ENCODE measurements at regions not wholly inside any gene's neighbourhood (a gene's known extent, or its start where the extent isn't known, plus 50 kb on each side); places are given as distances from the start of the nearest gene placed in this dataset.

GRCh38 chr12:98162906-98163678 lies 352.3 kb upstream of the TMPO start:
- Histone ChIP-seq H3K27ac (no peak overlapping the region), H3K9ac (ENCODE audit: insufficient read length) (no peak overlapping the region), H3K36me3 (ENCODE audit: insufficient read depth, low read length) (no peaks in the 10 kb centered on the region), H3K9me3 (ENCODE audit: low read depth, low read length) (no peaks in the 10 kb centered on the region), H3K4me3 (no peak overlapping the region)
- DNase-seq (ENCODE audit: low read depth, low spot score) = no peak
- TF ChIP-seq POLR2AphosphoS5 (IDR thresholded peaks at IDR 0.05; ENCODE audit: borderline replicate concordance, low read depth, low read length) (no peak), EZH2 (IDR thresholded peaks at IDR 0.05) (no peak), FOXP2 (optimal IDR thresholded peaks at IDR 0.05; ENCODE audit: control extremely low read depth, extremely low read length, insufficient read depth) (no peak)

- no peak for TF ChIP-seq POLR2AphosphoS5 (IDR thresholded peaks at IDR 0.05; ENCODE audit: borderline replicate concordance, low read depth, low read length)
- TF ChIP-seq EZH2 (IDR thresholded peaks at IDR 0.05) = no peak
- no peak for TF ChIP-seq FOXP2 (optimal IDR thresholded peaks at IDR 0.05; ENCODE audit: control extremely low read depth, extremely low read length, insufficient read depth)
- no peak for DNase-seq (ENCODE audit: low read depth, low spot score)
- H3K4me3 ChIP-seq = no peak overlapping the region
- H3K9me3 ChIP-seq (ENCODE audit: low read depth, low read length) = no peaks in the 10 kb centered on the region
- H3K36me3 ChIP-seq (ENCODE audit: insufficient read depth, low read length) = no peaks in the 10 kb centered on the region
- no peak overlapping the region for H3K27ac ChIP-seq
- no peak overlapping the region for H3K9ac ChIP-seq (ENCODE audit: insufficient read length)
Measured at GRCh38 chr12:98172304-98172703, 343.1 kb upstream of the TMPO start.

GRCh38 chr12:98172801-98173200 lies 342.6 kb upstream of the TMPO start:
- no peak overlapping the region for H3K4me3 ChIP-seq
- no peaks in the 10 kb centered on the region for H3K9me3 ChIP-seq (ENCODE audit: low read depth, low read length)
- no peak for TF ChIP-seq EZH2 (IDR thresholded peaks at IDR 0.05)
- no peak for TF ChIP-seq POLR2AphosphoS5 (IDR thresholded peaks at IDR 0.05; ENCODE audit: borderline replicate concordance, low read depth, low read length)
- TF ChIP-seq FOXP2 (optimal IDR thresholded peaks at IDR 0.05; ENCODE audit: control extremely low read depth, extremely low read length, insufficient read depth) = no peak
- H3K27ac ChIP-seq = no peak overlapping the region; the same call in 1 of the 2 replicates
- no peaks in the 10 kb centered on the region for H3K36me3 ChIP-seq (ENCODE audit: insufficient read depth, low read length)
- H3K9ac ChIP-seq (ENCODE audit: insufficient read length) = no peak overlapping the region
- DNase-seq (ENCODE audit: low read depth, low spot score) = no peak

GRCh38 chr12:98173773-98174427 lies 341.5 kb upstream of the TMPO start:
- no peak for DNase-seq (ENCODE audit: low read depth, low spot score)
- no peak overlapping the region for H3K9ac ChIP-seq (ENCODE audit: insufficient read length)
- H3K9me3 ChIP-seq (ENCODE audit: low read depth, low read length) = no peaks in the 10 kb centered on the region
- no peak overlapping the region for H3K4me3 ChIP-seq
- H3K27ac ChIP-seq = no peak overlapping the region
- TF ChIP-seq FOXP2 (optimal IDR thresholded peaks at IDR 0.05; ENCODE audit: control extremely low read depth, extremely low read length, insufficient read depth) = no peak
- no peak for TF ChIP-seq POLR2AphosphoS5 (IDR thresholded peaks at IDR 0.05; ENCODE audit: borderline replicate concordance, low read depth, low read length)
- no peak for TF ChIP-seq EZH2 (IDR thresholded peaks at IDR 0.05)
- no peaks in the 10 kb centered on the region for H3K36me3 ChIP-seq (ENCODE audit: insufficient read depth, low read length)

- Histone ChIP-seq H3K36me3 (ENCODE audit: insufficient read depth, low read length) (no peaks in the 10 kb centered on the region), H3K27ac (no peak overlapping the region), H3K9ac (ENCODE audit: insufficient read length) (no peak overlapping the region), H3K4me3 (no peak overlapping the region), H3K9me3 (ENCODE audit: low read depth, low read length) (no peaks in the 10 kb centered on the region)
- no peak for DNase-seq (ENCODE audit: low read depth, low spot score)
- TF ChIP-seq FOXP2 (optimal IDR thresholded peaks at IDR 0.05; ENCODE audit: control extremely low read depth, extremely low read length, insufficient read depth) = no peak
- no peak for TF ChIP-seq EZH2 (IDR thresholded peaks at IDR 0.05)
- TF ChIP-seq POLR2AphosphoS5 (IDR thresholded peaks at IDR 0.05; ENCODE audit: borderline replicate concordance, low read depth, low read length) = no peak
Measured at GRCh38 chr12:98174428-98174809, 341.0 kb upstream of the TMPO start.

GRCh38 chr12:98178126-98178525 lies 337.3 kb upstream of the TMPO start:
- Histone ChIP-seq H3K27ac (no peak overlapping the region), H3K9ac (ENCODE audit: insufficient read length) (no peak overlapping the region), H3K9me3 (ENCODE audit: low read depth, low read length) (no peaks in the 10 kb centered on the region), H3K36me3 (ENCODE audit: insufficient read depth, low read length) (no peaks in the 10 kb centered on the region), H3K4me3 (no peak overlapping the region)
- no peak for TF ChIP-seq POLR2AphosphoS5 (IDR thresholded peaks at IDR 0.05; ENCODE audit: borderline replicate concordance, low read depth, low read length)
- no peak for TF ChIP-seq EZH2 (IDR thresholded peaks at IDR 0.05)
- no peak for TF ChIP-seq FOXP2 (optimal IDR thresholded peaks at IDR 0.05; ENCODE audit: control extremely low read depth, extremely low read length, insufficient read depth)
- no peak for DNase-seq (ENCODE audit: low read depth, low spot score)

- Histone ChIP-seq H3K4me3 (no peak overlapping the region), H3K9me3 (ENCODE audit: low read depth, low read length) (no peaks in the 10 kb centered on the region), H3K9ac (ENCODE audit: insufficient read length) (no peak overlapping the region), H3K36me3 (ENCODE audit: insufficient read depth, low read length) (no peaks in the 10 kb centered on the region), H3K27ac (no peak overlapping the region)
- DNase-seq (ENCODE audit: low read depth, low spot score) = no peak
- TF ChIP-seq POLR2AphosphoS5 (IDR thresholded peaks at IDR 0.05; ENCODE audit: borderline replicate concordance, low read depth, low read length) (no peak), EZH2 (IDR thresholded peaks at IDR 0.05) (no peak), FOXP2 (optimal IDR thresholded peaks at IDR 0.05; ENCODE audit: control extremely low read depth, extremely low read length, insufficient read depth) (no peak)
Measured at GRCh38 chr12:98179151-98179550, 336.2 kb upstream of the TMPO start.

- no peak overlapping the region for H3K27ac ChIP-seq
- no peak for DNase-seq (ENCODE audit: low read depth, low spot score)
- H3K9me3 ChIP-seq (ENCODE audit: low read depth, low read length) = no peaks in the 10 kb centered on the region
- no peak overlapping the region for H3K4me3 ChIP-seq
- H3K9ac ChIP-seq (ENCODE audit: insufficient read length) = no peak overlapping the region
- no peak for TF ChIP-seq POLR2AphosphoS5 (IDR thresholded peaks at IDR 0.05; ENCODE audit: borderline replicate concordance, low read depth, low read length)
- TF ChIP-seq FOXP2 (optimal IDR thresholded peaks at IDR 0.05; ENCODE audit: control extremely low read depth, extremely low read length, insufficient read depth) = no peak
- no peak for TF ChIP-seq EZH2 (IDR thresholded peaks at IDR 0.05)
- H3K36me3 ChIP-seq (ENCODE audit: insufficient read depth, low read length) = no peaks in the 10 kb centered on the region
Measured at GRCh38 chr12:98180603-98181002, 334.8 kb upstream of the TMPO start.

Data from SK-N-MC (cell line).